GM12891 (cell line): ENCODE measurements at regions not wholly inside any gene's neighbourhood (a gene's known extent, or its start where the extent isn't known, plus 50 kb on each side); places are given as distances from the start of the nearest gene placed in this dataset.

Experiments used
- POLR2AphosphoS5 ChIP-seq: IDR thresholded peaks from 2 replicates; pipeline ENCODE4 v1.6.1; 2011; ENCODE audit warnings: low read depth, low read length, control low read depth
- SPI1 ChIP-seq: IDR thresholded peaks from 2 replicates; pipeline ENCODE4 v1.6.1; 2011; ENCODE audit warnings: low read depth, low read length, control low read depth
- TAF1 ChIP-seq: IDR thresholded peaks from 2 replicates; pipeline ENCODE4 v1.6.1; 2011; ENCODE audit warnings: low read depth, low read length, control low read depth

DNA sequence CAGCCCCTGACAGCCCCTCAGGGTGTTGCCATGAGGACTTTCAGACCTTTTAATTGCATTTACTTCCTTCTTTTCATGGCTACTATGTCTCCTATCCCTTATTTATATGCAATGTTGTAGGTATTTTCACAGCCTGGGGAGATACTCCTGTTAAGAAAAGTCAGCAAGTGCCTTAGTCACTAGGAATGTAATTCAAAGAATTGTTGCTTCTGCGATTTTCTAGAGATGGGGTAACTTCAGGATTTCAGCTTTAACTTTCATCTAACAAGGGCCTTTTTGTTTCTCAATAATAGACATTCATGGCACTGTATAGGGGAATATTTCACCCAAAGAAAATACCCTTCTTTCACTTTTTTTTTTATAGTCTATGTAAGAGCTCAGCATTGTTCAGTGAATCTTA lies 533.3 kb upstream of the MIS18BP1 start:
- TF ChIP-seq POLR2AphosphoS5 (no peak), SPI1 (no peak), TAF1 (no peak)
